Hepatocyte (in vitro differentiated cells): ENCODE measurements at regions not wholly inside any gene's neighbourhood (a gene's known extent, or its start where the extent isn't known, plus 50 kb on each side); places are given as distances from the start of the nearest gene placed in this dataset.

Experiments used
- DNase-seq: peaks from one replicate; pipeline ENCODE4 v3.0.0-alpha.2; 2016; ENCODE audit warnings: low spot score
- H2AFZ ChIP-seq: fragments of 200-600 bp; sonication (generic); 2 replicates; pipeline ENCODE4 v1.6.0; 2016; ENCODE audit warnings: antibody characterized with exemption, mild to moderate bottlenecking
- H3K27ac ChIP-seq: fragments of 200-600 bp; sonication (generic); 2 replicates; pipeline ENCODE4 v1.5.1; 2016; ENCODE audit warnings: mild to moderate bottlenecking
- H3K27me3 ChIP-seq: fragments of 200-600 bp; sonication (generic); 2 replicates; pipeline ENCODE4 v1.6.1; 2016
- H3K36me3 ChIP-seq: fragments of 200-600 bp; sonication (generic); replicated peaks from 2 replicates; pipeline ENCODE4 v1.5.1; 2016; ENCODE audit warnings: low read depth; ENCODE audit not compliant: insufficient read depth
- H3K4me1 ChIP-seq: fragments of 200-600 bp; sonication (generic); 2 replicates; pipeline ENCODE4 v1.5.1; 2016; ENCODE audit warnings: mild to moderate bottlenecking, moderate library complexity; ENCODE audit not compliant: insufficient read depth
- H3K4me2 ChIP-seq: fragments of 200-600 bp; sonication (generic); 2 replicates; pipeline ENCODE4 v1.6.0; 2016
- H3K4me3 ChIP-seq: fragments of 200-600 bp; sonication (generic); 2 replicates; pipeline ENCODE4 v1.5.1; 2016; ENCODE audit warnings: mild to moderate bottlenecking
- H3K79me2 ChIP-seq: fragments of 200-600 bp; sonication (generic); 2 replicates; pipeline ENCODE4 v1.6.0; 2017; ENCODE audit warnings: mild to moderate bottlenecking
- H3K9me2 ChIP-seq: fragments of 200-600 bp; sonication (generic); replicated peaks from 2 replicates; pipeline ENCODE4 v1.6.0; 2017; ENCODE audit warnings: mild to moderate bottlenecking; ENCODE audit not compliant: insufficient read depth
- H3K9me3 ChIP-seq: fragments of 200-600 bp; sonication (generic); 2 replicates; pipeline ENCODE4 v1.5.1; 2016; ENCODE audit warnings: low read depth, mild to moderate bottlenecking
- H4K20me1 ChIP-seq: fragments of 200-600 bp; sonication (generic); 2 replicates; pipeline ENCODE4 v1.6.0; 2016; ENCODE audit warnings: mild to moderate bottlenecking; ENCODE audit not compliant: insufficient read depth, poor library complexity, severe bottlenecking
- EZH2 ChIP-seq: fragments of 200-600 bp; sonication (generic); IDR thresholded peaks from 2 replicates; pipeline ENCODE4 v1.6.1; 2016; ENCODE audit warnings: antibody characterized with exemption, mild to moderate bottlenecking, borderline replicate concordance
- EZH2phosphoT487 ChIP-seq: fragments of 200-600 bp; sonication (generic); IDR thresholded peaks from one replicate; pipeline ENCODE4 v1.6.1; 2018; ENCODE audit warnings: antibody characterized with exemption, mild to moderate bottlenecking, low read depth, moderate library complexity; ENCODE audit not compliant: unreplicated experiment, severe bottlenecking
- WGBS: methylation state at CpG from one replicate; pipeline ENCODE4 v1.1.6; 2016; ENCODE audit warnings: low lambda C conversion rate; ENCODE audit errors: missing lambda C conversion rate; 5-methylcytosine and 5-hydroxymethylcytosine counted together
- TF ChIP-seq, protein P1 (sequence below): fragments of 200-600 bp; sonication (generic); IDR thresholded peaks from 2 replicates; pipeline ENCODE4 v1.5.1; 2016; ENCODE audit warnings: antibody characterized with exemption, mild to moderate bottlenecking; ENCODE audit not compliant: poor library complexity

GRCh38 chr2:155867564-155867963 is 465.0 kb downstream of the NR4A2 start:
- Histone ChIP-seq H3K79me2 (no peaks in the 10 kb centered on the region), H4K20me1 (no peaks in the 10 kb centered on the region), H3K9me3 (no peaks in the 10 kb centered on the region), H3K27ac (no peak overlapping the region), H3K4me2 (no peak overlapping the region), H2AFZ (no peak overlapping the region), H3K4me1 (no peaks in the 10 kb centered on the region), H3K36me3 (no peaks in the 10 kb centered on the region), H3K4me3 (no peak overlapping the region), H3K9me2 (no peaks in the 10 kb centered on the region), H3K27me3 (no peaks in the 10 kb centered on the region)
- no peak for TF ChIP-seq EZH2
- no peak for TF ChIP-seq EZH2phosphoT487
- TF ChIP-seq, protein P1, sequence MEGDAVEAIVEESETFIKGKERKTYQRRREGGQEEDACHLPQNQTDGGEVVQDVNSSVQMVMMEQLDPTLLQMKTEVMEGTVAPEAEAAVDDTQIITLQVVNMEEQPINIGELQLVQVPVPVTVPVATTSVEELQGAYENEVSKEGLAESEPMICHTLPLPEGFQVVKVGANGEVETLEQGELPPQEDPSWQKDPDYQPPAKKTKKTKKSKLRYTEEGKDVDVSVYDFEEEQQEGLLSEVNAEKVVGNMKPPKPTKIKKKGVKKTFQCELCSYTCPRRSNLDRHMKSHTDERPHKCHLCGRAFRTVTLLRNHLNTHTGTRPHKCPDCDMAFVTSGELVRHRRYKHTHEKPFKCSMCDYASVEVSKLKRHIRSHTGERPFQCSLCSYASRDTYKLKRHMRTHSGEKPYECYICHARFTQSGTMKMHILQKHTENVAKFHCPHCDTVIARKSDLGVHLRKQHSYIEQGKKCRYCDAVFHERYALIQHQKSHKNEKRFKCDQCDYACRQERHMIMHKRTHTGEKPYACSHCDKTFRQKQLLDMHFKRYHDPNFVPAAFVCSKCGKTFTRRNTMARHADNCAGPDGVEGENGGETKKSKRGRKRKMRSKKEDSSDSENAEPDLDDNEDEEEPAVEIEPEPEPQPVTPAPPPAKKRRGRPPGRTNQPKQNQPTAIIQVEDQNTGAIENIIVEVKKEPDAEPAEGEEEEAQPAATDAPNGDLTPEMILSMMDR, result no peak
- 92% methylated on average over 3 of the region's 3 CpGs for WGBS
- no peak for DNase-seq

DNA sequence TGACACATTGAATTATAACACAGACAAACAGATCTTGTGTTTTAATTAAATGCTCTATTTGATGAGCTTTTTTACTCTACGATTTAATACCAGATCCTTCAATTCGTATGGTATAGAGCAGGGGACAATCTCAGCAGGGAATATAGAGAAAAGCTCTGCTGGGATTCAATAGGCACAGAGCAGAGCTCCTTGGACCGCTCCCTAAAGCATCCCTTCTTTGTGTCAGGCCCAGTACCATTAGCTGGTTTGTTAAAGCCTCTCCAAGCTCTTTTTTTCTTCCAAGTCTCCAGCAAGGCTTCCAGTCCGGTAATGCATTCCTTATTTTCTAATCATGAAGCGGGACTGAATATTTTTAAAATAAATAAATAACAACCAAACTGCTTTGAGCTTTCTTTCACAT is 466.0 kb downstream of the NR4A2 start:
- no peak for DNase-seq
- no peaks in the 10 kb centered on the region for H3K9me3 ChIP-seq
- no peaks in the 10 kb centered on the region for H3K27me3 ChIP-seq
- WGBS, result 82% methylated on average over 5 of the region's 5 CpGs
- H3K36me3 ChIP-seq, result no peaks in the 10 kb centered on the region
- no peak for TF ChIP-seq EZH2
- TF ChIP-seq EZH2phosphoT487, result no peak
- TF ChIP-seq, protein P1, result no peak
- no peak overlapping the region for H2AFZ ChIP-seq
- no peaks in the 10 kb centered on the region for H3K4me1 ChIP-seq
- H3K4me3 ChIP-seq, result no peak overlapping the region
- no peaks in the 10 kb centered on the region for H4K20me1 ChIP-seq
- H3K79me2 ChIP-seq, result no peaks in the 10 kb centered on the region
- no peaks in the 10 kb centered on the region for H3K9me2 ChIP-seq
- H3K4me2 ChIP-seq, result no peak overlapping the region
- H3K27ac ChIP-seq, result no peak overlapping the region

GRCh38 chr2:155852156-155852555 is 480.4 kb downstream of the NR4A2 start:
- TF ChIP-seq, protein P1, result no peak
- TF ChIP-seq EZH2phosphoT487 (no peak), EZH2 (no peak)
- H2AFZ ChIP-seq, result no peak overlapping the region
- H3K9me3 ChIP-seq, result no peaks in the 10 kb centered on the region
- H3K36me3 ChIP-seq, result no peaks in the 10 kb centered on the region
- H3K27ac ChIP-seq, result no peak overlapping the region
- H3K4me3 ChIP-seq, result no peak overlapping the region
- DNase-seq, result no peak
- H4K20me1 ChIP-seq, result no peaks in the 10 kb centered on the region
- no peaks in the 10 kb centered on the region for H3K27me3 ChIP-seq
- 86% methylated on average over 1 of the region's 1 CpG for WGBS
- no peaks in the 10 kb centered on the region for H3K9me2 ChIP-seq
- H3K4me2 ChIP-seq, result no peak overlapping the region
- H3K4me1 ChIP-seq, result no peaks in the 10 kb centered on the region
- no peaks in the 10 kb centered on the region for H3K79me2 ChIP-seq

DNA sequence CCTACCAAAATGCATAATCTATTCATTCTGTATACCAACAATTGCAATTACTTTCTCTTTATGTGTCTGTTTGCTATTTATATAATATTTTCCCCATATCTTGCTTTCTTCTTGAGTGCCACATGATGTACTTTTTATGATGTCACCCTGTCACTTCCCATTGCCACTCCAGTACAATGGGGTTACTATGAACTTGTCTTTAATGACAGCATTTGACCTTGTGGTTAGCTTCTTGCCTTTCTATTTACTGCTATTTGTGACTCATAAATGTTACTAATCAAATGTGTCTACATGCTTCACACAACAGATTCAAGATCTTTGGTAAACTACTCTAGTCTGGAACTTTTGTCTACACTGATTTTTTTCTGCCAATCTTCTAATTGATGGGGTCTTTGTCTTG is 486.3 kb downstream of the NR4A2 start:
- no peaks in the 10 kb centered on the region for H3K9me3 ChIP-seq
- no peak overlapping the region for H3K27ac ChIP-seq
- no peaks in the 10 kb centered on the region for H3K9me2 ChIP-seq
- H3K4me3 ChIP-seq, result no peak overlapping the region
- no peaks in the 10 kb centered on the region for H3K79me2 ChIP-seq
- no peak overlapping the region for H3K4me2 ChIP-seq
- no peak for TF ChIP-seq EZH2phosphoT487
- no peak for TF ChIP-seq EZH2
- TF ChIP-seq, protein P1, result no peak
- H3K4me1 ChIP-seq, result no peaks in the 10 kb centered on the region
- H3K27me3 ChIP-seq, result no peaks in the 10 kb centered on the region
- H4K20me1 ChIP-seq, result no peaks in the 10 kb centered on the region
- H3K36me3 ChIP-seq, result no peaks in the 10 kb centered on the region
- no peak for DNase-seq
- no peak overlapping the region for H2AFZ ChIP-seq
